OCI-LY7 (cell line): ENCODE measurements at regions not wholly inside any gene's neighbourhood (a gene's known extent, or its start where the extent isn't known, plus 50 kb on each side); places are given as distances from the start of the nearest gene placed in this dataset.

Experiments
- EZH2phosphoT487 ChIP-seq: fragments of 200-600 bp; sonication (generic); IDR thresholded peaks from 2 replicates; pipeline ENCODE4 v1.6.1; 2018; ENCODE audit warnings: low read depth, borderline replicate concordance, mild to moderate bottlenecking, mixed run types, antibody characterized with exemption, low read length, moderate library complexity, mixed read lengths
- TF ChIP-seq, protein P1 (sequence below): fragments of 200-600 bp; sonication (generic); conservative IDR thresholded peaks from 2 replicates; pipeline ENCODE4 v1.5.1; 2014; ENCODE audit warnings: mild to moderate bottlenecking, antibody characterized with exemption, low read length, moderate library complexity, mixed read lengths

DNA sequence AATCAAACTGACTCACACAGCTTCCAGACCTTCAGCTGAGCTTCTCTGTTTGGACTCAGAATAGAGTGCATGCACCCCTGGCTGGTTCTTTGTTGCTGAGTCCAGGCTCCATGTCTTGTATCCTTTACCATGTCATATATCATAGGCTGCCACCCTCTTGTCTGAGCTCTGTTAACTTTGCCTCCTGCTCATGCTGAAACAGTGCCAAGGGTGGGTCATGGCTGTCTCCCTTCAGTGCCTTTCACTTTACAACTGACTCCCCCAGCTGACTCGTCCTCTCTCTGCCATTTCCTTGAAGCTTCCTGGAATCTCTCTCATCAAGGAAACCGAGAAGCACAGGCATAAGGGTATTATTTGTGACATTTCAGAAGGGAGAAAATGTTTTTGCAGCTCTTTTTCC is 885.3 kb downstream of the TTLL7 start:
- TF ChIP-seq, protein P1, sequence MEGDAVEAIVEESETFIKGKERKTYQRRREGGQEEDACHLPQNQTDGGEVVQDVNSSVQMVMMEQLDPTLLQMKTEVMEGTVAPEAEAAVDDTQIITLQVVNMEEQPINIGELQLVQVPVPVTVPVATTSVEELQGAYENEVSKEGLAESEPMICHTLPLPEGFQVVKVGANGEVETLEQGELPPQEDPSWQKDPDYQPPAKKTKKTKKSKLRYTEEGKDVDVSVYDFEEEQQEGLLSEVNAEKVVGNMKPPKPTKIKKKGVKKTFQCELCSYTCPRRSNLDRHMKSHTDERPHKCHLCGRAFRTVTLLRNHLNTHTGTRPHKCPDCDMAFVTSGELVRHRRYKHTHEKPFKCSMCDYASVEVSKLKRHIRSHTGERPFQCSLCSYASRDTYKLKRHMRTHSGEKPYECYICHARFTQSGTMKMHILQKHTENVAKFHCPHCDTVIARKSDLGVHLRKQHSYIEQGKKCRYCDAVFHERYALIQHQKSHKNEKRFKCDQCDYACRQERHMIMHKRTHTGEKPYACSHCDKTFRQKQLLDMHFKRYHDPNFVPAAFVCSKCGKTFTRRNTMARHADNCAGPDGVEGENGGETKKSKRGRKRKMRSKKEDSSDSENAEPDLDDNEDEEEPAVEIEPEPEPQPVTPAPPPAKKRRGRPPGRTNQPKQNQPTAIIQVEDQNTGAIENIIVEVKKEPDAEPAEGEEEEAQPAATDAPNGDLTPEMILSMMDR, result no peak
- TF ChIP-seq EZH2phosphoT487, result no peak
